GM19438 (cell line): ENCODE measurements at regions not wholly inside any gene's neighbourhood (a gene's known extent, or its start where the extent isn't known, plus 50 kb on each side); places are given as distances from the start of the nearest gene placed in this dataset.

ENCODE experiments used
- ATAC-seq: cut with Tn5 transposase; IDR thresholded peaks from one replicate; pipeline ENCODE4 v1.9.1; 2021; ENCODE audit warnings: low read depth; ENCODE audit not compliant: unreplicated experiment

DNA sequence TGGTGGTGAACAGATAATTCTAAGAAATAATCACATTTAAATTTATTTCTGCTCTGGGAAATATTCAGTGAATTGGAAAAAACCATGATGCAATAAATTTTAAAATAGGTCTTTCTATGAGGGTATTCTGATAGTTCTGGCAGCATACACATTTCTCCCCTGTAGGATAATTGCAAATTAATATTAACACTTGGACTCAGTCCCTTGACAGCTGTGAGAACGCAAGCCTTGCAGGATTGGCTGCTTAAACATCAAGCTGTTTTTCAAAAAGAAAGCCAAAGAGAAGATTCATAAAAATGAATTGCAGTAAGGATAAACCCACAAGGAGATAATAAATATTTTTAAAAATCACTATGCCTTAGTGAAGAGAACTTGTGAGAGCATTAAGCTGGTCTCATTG lies 180.0 kb downstream of the MTRR start:
- no peak for ATAC-seq

DNA sequence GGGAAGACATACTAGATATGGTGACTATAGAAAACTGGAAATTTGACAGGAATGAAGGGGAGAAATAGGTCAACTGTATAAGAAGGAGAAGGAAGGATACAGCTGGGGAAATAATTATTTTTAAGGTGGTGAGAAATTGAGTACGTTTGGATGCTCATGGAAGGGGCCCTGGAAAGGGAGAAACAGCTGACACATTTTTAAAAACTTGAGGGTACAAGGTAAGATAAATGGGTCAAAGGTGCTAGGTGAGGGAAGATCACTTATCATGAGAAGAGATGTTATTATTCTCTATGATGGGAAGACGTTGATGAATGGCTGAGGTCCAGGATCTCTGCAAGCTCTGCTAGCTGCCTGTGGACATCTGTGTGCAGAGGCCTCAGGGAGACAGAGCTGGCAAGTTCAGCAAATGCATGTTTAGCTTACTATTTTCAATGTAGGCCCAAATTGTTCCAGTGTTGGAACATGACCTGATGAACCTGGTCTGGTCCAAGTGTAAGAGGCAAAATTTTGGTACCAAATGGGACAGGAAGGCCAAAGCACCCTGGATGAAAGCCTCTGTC lies 181.7 kb downstream of the MTRR start:
- no peak for ATAC-seq

GRCh38 chr5:8053270-8053669 lies 184.3 kb downstream of the MTRR start:
- ATAC-seq, result no peak

DNA sequence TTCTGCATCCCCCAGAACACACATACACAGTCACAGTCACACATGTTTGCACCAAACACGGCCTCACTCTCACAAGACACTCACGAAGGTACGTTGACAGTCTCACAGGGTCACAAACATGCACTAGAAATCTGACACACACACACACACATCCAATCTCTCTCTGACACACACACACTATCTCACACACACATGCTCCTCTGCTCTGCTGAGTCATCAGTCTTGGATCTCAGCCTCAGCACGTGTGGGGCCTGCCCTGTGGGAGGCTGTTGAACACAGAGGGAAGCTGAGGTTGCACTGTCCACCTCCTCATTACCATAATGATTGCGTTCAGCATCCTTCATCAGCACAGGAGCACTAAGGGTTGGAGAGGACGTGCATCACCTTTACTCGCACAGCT lies 188.8 kb downstream of the MTRR start:
- ATAC-seq, result no peak

- no peak for ATAC-seq
Observed at GRCh38 chr5:8058616-8059190, 189.8 kb downstream of the MTRR start.

DNA sequence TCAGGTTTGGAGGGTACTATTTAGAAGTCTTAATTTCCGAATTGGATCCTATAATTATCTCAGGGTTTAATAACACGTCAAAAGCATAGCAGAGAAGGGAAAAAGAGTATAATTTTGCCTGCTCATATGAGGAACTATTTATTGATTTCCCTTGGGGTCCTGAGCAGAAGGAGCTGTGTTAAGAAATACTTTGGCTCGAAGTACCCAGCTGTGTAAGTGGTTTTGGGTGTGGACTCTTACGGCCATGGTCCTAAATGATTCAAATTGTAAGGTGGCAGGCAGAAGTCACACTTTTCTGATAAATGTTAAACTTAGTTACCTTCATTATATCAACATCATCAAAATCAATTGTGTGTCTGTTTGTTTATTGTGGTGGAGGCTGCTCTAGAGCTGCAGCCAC lies 190.4 kb downstream of the MTRR start:
- ATAC-seq, result no peak

GRCh38 chr5:8060235-8060952 lies 191.4 kb downstream of the MTRR start:
- ATAC-seq, result no peak

DNA sequence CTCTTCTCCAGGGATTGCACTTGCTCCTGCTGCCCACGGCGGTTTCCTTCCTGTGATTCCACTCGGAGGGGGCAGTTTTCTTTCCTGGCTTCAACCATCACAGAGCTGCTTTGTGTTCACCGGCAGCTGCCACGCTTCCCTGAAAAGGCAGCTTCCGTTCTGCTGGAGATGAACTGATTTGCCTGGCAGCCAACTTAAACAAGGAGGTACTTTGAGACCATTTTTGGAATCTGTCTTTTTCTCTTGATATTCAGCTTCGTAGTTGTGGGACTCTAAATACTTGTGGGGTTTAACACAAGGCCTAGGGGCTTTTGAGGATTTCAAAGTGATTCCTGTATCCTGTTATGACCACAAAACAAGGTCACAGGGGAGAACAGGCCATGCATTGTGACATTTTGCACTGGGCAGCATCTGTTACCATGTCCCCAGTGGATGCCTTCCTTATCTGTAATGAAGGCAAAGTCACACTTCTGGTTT lies 192.0 kb downstream of the MTRR start:
- ATAC-seq, result no peak

- ATAC-seq, result no peak
Observed at GRCh38 chr5:8062521-8062920, 193.6 kb downstream of the MTRR start.

GRCh38 chr5:8068078-8068477 lies 199.1 kb downstream of the MTRR start:
- no peak for ATAC-seq

DNA sequence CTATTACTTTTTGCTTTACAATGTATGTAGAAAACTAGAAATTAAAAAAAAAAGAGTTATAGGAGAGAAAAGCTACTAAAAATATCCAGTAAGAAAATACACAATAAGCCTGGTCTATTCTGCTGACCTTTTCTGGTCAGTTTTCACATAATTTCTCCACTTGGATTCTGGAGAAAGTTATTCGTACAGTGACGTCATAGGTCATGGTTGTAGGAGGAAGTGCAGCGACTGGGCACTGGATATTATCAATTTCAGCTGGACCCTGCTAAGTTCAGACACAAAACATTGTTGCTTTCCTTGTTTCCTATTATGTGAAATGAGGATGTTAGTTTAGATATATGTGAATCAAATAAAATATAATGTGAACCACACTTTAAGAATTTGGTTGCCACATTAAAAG lies 201.2 kb downstream of the MTRR start:
- ATAC-seq, result no peak

- ATAC-seq, result no peak
Observed at GRCh38 chr5:8079056-8079455, 210.1 kb downstream of the MTRR start.

GRCh38 chr5:8081179-8081578 lies 212.2 kb downstream of the MTRR start:
- ATAC-seq, result no peak

DNA sequence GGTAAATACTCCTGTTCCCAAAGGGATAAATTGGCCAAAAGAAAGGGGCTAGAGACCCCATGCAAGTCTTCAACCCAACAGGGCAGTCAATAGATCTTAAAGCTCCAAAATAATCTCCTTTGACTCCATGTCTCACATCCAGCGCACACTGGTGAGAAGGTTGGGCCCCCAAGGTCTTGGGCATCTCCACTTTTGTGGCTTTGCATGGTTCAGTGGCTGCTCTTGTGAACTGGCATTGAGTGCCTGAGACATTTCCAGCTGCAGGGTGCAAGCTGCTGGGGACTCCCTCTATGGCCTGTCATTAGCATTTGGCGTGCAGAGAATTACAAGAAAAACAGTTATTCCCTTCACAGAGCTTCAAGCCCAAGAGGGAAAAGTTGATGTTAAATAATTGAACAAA lies 224.7 kb downstream of the MTRR start:
- ATAC-seq, result no peak

DNA sequence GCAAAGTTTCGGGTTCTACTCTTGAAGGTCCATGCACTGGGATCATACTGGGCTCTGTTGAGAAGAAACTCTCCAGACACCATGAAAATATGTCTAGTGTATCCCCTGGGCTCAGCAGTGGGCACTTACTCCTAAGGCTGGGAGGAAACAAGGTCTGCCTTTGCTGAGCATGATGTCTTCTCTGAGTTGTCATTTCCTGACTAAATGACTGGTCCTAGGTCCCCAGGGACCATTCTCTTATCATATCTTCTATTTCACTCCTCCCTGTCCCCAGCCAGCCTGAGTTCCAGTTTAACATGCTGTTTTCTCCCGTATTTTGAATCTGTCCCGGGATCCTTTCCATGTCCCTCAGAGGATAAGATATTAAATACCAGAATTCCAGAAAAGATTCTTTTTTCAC lies 225.4 kb downstream of the MTRR start:
- no peak for ATAC-seq

DNA sequence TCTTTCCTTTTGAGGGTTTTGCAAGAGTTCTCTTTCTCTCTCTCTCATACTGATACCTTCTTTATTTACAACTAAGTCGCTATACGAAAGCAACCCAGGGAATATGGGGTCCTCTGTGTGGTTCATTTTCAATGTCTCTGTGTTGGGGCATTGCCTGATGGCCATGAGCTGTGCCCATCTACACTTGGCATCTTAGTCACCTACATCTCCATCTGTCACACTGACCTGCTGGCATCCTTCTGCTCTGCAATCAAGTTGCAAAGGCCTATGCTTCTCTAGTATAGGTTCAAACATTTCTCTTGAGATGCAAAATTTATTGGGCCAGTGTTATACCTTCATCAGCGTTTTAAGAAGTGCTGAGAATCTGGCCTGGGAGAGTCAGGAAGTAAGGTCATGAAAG lies 228.2 kb downstream of the MTRR start:
- no peak for ATAC-seq

DNA sequence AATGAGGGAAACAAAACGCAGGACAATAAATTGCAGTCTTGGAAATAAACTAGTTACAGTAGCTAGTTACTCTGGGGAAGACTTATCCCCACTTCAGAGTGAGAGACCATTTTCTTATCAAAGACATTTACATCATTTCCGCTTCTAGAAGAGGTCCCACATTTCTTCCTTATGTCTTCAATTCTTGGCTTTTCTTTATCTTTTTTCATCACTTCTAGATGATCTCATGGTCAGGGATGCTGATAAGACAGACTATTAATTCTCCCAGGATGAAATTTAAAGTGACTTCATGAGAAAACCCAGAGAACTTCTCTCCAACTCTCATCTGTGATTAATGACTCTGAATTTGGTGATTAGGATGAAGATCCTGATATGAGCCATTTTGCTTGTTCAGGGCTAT lies 229.1 kb downstream of the MTRR start:
- ATAC-seq, result no peak

DNA sequence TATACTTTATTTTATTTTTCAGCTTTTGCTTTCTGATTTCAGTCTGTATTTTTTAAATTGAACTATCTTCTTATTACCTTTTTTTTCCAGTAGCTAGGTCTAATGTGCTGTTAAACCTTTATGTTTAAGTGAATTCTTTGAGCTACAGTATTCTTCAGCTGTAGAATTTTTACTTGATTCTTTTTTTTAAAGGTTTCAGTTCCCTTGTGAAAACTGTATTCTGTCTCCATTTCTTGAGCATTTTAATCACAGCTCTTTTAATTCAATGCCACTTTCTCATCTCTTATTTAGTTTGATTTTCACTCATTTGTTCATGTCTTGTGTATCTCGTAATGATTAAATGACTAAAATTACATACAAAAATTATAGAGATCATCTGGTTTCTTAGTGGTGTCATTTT lies 233.8 kb downstream of the MTRR start:
- no peak for ATAC-seq

- no peak for ATAC-seq
Observed at GRCh38 chr5:8114597-8115266, 245.8 kb downstream of the MTRR start.

DNA sequence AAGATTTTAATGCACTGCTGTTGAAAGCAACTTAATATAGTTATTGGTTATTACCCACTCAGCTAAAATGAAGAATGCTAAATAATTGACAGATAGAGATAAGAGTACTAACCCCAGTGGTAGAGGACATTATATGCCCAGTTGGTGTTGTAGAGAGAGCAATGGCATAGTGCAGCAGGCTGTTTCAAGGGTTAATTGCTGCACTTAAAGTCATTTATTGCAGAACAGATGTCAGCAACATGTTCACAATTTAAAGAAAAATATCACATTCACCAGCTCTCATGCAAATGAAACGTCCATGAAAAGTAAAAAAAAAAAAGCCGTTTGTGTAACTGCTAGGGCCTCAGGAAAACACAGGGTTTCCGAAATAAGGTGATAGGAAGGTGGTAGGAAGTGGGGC lies 254.6 kb downstream of the MTRR start:
- ATAC-seq, result no peak

GRCh38 chr5:8134609-8135008 lies 265.7 kb downstream of the MTRR start:
- ATAC-seq, result no peak

DNA sequence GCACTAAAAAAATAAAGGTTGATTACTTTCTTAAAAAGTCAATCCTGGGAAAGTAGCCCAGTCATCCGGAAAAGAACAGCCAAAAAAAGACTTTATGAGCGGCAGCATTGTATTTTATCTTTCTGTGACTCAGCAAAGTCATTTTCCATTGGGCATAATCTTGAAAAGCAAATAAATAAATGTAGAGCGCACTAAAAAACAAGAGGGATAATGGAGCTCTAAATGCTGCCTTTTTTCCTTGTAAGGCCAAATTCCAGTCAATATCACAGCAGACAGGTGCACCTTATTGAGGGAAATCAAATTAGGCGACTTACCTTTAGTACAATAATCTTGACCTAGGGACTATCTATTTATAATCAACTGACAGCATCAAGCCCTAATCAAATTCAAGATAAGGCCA lies 266.8 kb downstream of the MTRR start:
- no peak for ATAC-seq
